HTR-8/SVneo (cell line): ENCODE measurements at regions not wholly inside any gene's neighbourhood (a gene's known extent, or its start where the extent isn't known, plus 50 kb on each side); places are given as distances from the start of the nearest gene placed in this dataset.

Experiments used
- DNase-seq: peaks from one replicate; pipeline ENCODE4 v3.0.0; 2011; ENCODE audit warnings: low spot score, mixed read lengths; ENCODE audit not compliant: insufficient read length
- FAIRE-seq: peaks from 2 replicates; lab custom pipeline; 2011; peaks lifted over from hg19 to GRCh38; lab: Jason Lieb, UNC

- no peak for DNase-seq
- FAIRE-seq = no peak
Measured at GRCh38 chr12:34354239-34355200, 332.2 kb downstream of the ALG10 start.

- DNase-seq (no peak), FAIRE-seq (no peak)
Measured at GRCh38 chr12:34356233-34356987, 334.1 kb downstream of the ALG10 start.

DNA sequence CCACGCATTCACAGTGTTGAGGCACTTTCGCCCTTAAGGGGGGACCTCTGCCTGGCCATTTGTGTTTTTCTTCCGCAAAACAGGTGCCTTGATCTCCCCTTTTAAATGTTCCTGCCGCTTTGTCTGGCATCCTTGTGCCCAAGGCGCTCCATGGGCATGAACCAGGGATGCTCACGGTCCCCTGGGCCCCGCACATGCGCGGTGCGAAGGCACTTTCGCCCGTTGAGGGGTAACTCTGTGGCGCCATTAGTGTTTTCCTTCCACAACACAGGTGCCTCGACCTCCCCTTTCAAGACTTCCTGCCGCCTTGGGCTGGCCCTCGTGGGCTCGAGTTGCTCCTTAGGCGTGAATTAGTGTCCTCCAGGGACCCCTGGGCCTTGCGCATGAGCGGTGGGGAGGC lies 335.5 kb downstream of the ALG10 start:
- FAIRE-seq = no peak
- DNase-seq = no peak

GRCh38 chr12:34358198-34358597 lies 335.9 kb downstream of the ALG10 start:
- FAIRE-seq (no peak), DNase-seq (no peak)

DNA sequence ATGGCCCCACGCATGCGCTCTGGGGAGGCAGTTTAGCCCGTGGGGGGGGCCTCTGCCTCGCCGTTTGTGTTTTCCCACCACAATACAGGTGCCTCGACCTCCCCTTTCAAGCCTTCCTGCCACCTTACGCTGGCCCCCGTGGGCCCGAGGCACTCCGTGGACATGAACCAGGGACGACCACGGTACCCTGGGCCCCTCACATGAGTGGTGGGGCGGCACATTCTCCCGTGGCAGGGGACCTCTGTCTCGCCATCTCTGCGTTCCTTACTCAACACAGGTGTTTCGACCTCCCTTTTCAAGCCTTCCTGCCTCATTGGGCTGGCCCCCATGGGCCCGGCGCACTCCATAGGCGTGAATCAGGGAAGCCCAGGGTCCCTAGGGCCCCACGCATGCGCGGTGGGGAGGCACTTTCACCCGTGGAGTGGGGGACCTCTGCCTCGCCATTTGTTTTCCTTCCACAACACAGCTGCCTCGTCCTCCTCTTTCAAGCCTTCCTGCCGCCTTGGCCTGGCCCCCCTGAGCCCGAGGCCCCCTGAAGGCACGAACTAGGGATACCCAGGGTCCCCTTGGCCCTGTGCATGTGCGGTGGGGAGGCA lies 339.5 kb downstream of the ALG10 start:
- DNase-seq = no peak
- FAIRE-seq = no peak

- FAIRE-seq (peak; percentile 9), DNase-seq (peak; percentile 20)
Measured at GRCh38 chr12:34363050-34363673, 340.9 kb downstream of the ALG10 start.

DNA sequence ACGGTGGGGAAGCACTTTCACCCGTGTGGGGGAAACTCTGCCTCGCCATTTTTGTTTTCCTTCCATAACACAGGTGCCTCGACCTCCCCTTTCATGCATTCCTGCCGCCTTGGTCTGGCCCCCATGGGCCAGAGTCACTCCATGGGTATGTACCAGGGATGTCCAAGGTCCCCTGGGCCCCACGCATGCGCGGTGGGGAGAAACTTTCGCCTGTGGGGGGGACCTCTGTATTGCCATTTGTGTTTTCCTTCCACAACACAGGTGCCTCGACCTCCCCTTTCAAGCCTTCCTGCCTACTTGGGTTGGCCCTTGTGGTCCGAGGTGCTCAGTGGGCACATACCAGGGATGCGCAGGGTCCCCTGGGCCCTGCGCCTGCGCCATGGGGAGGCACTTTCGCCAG lies 345.8 kb downstream of the ALG10 start:
- DNase-seq (no peak), FAIRE-seq (no peak)

DNA sequence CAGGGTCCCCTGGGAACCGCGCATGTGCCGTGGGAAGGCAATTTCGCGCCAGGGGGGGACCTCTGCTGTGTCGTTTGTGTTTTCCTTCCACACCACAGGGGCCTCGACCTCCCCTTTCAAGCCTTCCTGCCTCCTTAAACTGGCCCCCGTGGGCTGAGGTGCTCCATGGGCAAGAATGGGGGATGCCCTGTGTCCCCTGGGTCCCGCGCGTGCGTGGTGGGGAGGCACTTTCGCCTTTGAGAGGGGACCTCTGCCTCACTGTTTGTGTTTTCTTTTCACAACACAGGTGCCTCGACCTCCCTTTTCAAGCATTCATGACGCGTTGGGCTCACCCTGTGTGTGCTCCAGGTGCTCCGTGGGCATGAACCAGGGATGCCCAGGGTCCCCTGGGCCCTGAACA lies 348.8 kb downstream of the ALG10 start:
- FAIRE-seq (no peak), DNase-seq (no peak)

- no peak for FAIRE-seq
- no peak for DNase-seq
Measured at GRCh38 chr12:34372003-34372402, 349.7 kb downstream of the ALG10 start.

- DNase-seq (no peak), FAIRE-seq (no peak)
Measured at GRCh38 chr12:34373926-34374325, 351.6 kb downstream of the ALG10 start.

- no peak for FAIRE-seq
- no peak for DNase-seq
Measured at GRCh38 chr12:34376133-34376799, 354.0 kb downstream of the ALG10 start.

DNA sequence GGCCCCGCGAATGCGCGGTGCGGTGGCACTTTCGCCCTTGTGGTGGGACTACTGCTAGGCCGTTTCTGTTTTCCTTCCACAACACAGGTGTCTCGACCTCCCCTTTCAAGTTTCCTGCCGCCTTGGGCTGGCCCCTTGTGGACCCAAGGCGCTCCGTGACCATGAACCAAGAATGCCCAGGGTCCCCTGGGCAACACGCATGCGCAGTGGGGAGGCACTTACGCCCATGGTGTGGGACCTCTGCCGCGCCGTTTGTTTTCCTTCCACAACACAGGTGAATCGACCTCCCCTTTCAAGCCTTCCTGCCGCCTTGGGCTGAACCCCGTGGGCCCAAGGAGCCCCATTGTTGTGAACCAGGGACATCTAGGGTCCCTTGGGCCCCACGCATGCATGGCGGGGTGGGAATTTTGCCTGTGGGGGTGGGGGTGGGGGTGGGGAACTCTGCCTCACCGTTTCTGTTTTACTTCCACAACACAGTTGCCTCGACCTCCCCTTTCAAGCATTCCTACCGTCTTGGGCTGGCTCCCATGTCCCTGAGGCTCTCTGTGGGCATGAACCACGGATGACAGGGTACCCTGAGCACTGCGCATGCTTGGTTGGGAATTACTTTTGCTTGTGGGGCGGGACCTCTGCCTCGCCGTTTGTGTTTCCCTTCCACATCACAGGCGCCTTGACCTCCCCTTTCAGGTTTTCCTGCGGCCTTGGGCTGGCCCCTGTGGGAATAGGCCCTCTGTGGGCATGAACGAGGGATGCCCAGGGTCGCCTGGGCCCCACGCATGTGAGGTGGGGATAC lies 355.1 kb downstream of the ALG10 start:
- DNase-seq (no peak), FAIRE-seq (no peak)

GRCh38 chr12:34379142-34379541 lies 356.8 kb downstream of the ALG10 start:
- FAIRE-seq = no peak
- no peak for DNase-seq

DNA sequence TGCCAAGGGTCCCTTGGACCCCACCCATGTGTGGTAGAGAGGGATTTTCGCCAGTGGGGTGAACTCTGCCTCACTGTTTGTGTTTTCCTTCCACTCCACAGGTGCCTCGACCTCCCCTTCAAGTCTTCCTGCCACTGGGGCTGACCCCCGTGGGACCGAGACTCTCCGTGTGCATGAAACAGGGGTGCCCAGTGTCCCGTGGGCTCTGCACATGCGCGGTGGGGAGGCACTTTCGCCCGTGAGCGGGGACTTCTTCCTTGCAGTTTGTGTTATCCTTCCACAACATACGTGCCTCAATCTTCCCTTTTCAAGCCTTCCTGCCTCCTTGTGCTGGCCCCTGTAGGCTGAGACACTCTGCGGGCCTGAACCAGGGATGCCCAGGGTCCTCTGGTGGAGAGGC lies 362.4 kb downstream of the ALG10 start:
- DNase-seq (no peak), FAIRE-seq (no peak)

GRCh38 chr12:34386016-34386415 lies 363.7 kb downstream of the ALG10 start:
- FAIRE-seq (no peak), DNase-seq (no peak)

GRCh38 chr12:34386621-34387255 lies 364.4 kb downstream of the ALG10 start:
- FAIRE-seq (no peak), DNase-seq (no peak)

GRCh38 chr12:34387711-34388635 lies 365.7 kb downstream of the ALG10 start:
- no peak for DNase-seq
- FAIRE-seq = no peak
